ENCODE measurements at regions not wholly inside any gene's neighbourhood (a gene's known extent, or its start where the extent isn't known, plus 50 kb on each side); places are given as distances from the start of the nearest gene placed in this dataset.
"Not testable (repeated sequence)": the region's sequence is repeated elsewhere in the genome, so short reads cannot be mapped to it uniquely, and the experiment has no call there.

- H3K4me1 Mint-ChIP-seq (ENCODE audit: unreplicated experiment) = peaks cover 20% of the 10 kb centered on the region
- peaks cover 2% of the 10 kb centered on the region for H3K27me3 Mint-ChIP-seq (ENCODE audit: unreplicated experiment)
- no peak for TF ChIP-seq CTCF (IDR thresholded peaks at IDR 0.05)
- no peaks in the 10 kb centered on the region for H3K36me3 Mint-ChIP-seq (ENCODE audit: unreplicated experiment)
- H3K4me3 Mint-ChIP-seq (ENCODE audit: unreplicated experiment) = no peak overlapping the region
- no peak overlapping the region for H3K27ac Mint-ChIP-seq (ENCODE audit: unreplicated experiment)
- no peaks in the 10 kb centered on the region for H3K9me3 Mint-ChIP-seq (ENCODE audit: unreplicated experiment)
- no peak for DNase-seq (ENCODE audit: extremely low spot score, unreplicated experiment)
Measured at GRCh38 chr7:28900311-28900710, 57.8 kb downstream of the TRIL start.

- TF ChIP-seq CTCF (IDR thresholded peaks at IDR 0.05) = no peak
- Mint-ChIP-seq H3K27me3 (ENCODE audit: unreplicated experiment) (peaks cover 31% of the 10 kb centered on the region), H3K4me1 (ENCODE audit: unreplicated experiment) (no peaks in the 10 kb centered on the region)
Measured at GRCh38 chr7:28893888-28894287, 64.2 kb downstream of the TRIL start.

GRCh38 chr7:28891876-28892234 lies 66.3 kb downstream of the TRIL start:
- not testable (repeated sequence) for H3K9me3 Mint-ChIP-seq (ENCODE audit: unreplicated experiment); H3K4me1 Mint-ChIP-seq (ENCODE audit: unreplicated experiment)

More at GRCh38 chr7:28893888-28894287, 64.2 kb downstream of the TRIL start:
- H3K36me3 Mint-ChIP-seq (ENCODE audit: unreplicated experiment) = no peaks in the 10 kb centered on the region
- H3K9me3 Mint-ChIP-seq (ENCODE audit: unreplicated experiment) = no peaks in the 10 kb centered on the region
- H3K4me3 Mint-ChIP-seq (ENCODE audit: unreplicated experiment) = no peak overlapping the region
- H3K27ac Mint-ChIP-seq (ENCODE audit: unreplicated experiment) = no peak overlapping the region
- no peak for DNase-seq (ENCODE audit: extremely low spot score, unreplicated experiment)

GRCh38 chr7:28891192-28891875 lies 66.8 kb downstream of the TRIL start:
- peaks cover 11% of the 10 kb centered on the region for H3K9me3 Mint-ChIP-seq (ENCODE audit: unreplicated experiment)
- H3K27ac Mint-ChIP-seq (ENCODE audit: unreplicated experiment) = no peak overlapping the region
- H3K27me3 Mint-ChIP-seq (ENCODE audit: unreplicated experiment) = peaks cover 44% of the 10 kb centered on the region
- no peak overlapping the region for H3K4me3 Mint-ChIP-seq (ENCODE audit: unreplicated experiment)
- no peak for DNase-seq (ENCODE audit: extremely low spot score, unreplicated experiment)
- H3K4me1 Mint-ChIP-seq (ENCODE audit: unreplicated experiment) = no peaks in the 10 kb centered on the region
- no peak for TF ChIP-seq CTCF (IDR thresholded peaks at IDR 0.05)
- no peaks in the 10 kb centered on the region for H3K36me3 Mint-ChIP-seq (ENCODE audit: unreplicated experiment)

More at GRCh38 chr7:28891876-28892234, 66.3 kb downstream of the TRIL start:
- H3K4me3 Mint-ChIP-seq (ENCODE audit: unreplicated experiment); H3K27ac Mint-ChIP-seq (ENCODE audit: unreplicated experiment); H3K36me3 Mint-ChIP-seq (ENCODE audit: unreplicated experiment); DNase-seq (ENCODE audit: extremely low spot score, unreplicated experiment): not testable (repeated sequence)
- H3K27me3 Mint-ChIP-seq (ENCODE audit: unreplicated experiment) = peaks cover 40% of the 10 kb centered on the region

GRCh38 chr7:28890137-28890536 lies 68.0 kb downstream of the TRIL start:
- Mint-ChIP-seq H3K9me3 (ENCODE audit: unreplicated experiment) (peaks cover 12% of the 10 kb centered on the region), H3K36me3 (ENCODE audit: unreplicated experiment) (no peaks in the 10 kb centered on the region), H3K4me1 (ENCODE audit: unreplicated experiment) (no peaks in the 10 kb centered on the region), H3K4me3 (ENCODE audit: unreplicated experiment) (no peak overlapping the region), H3K27me3 (ENCODE audit: unreplicated experiment) (peaks cover 50% of the 10 kb centered on the region), H3K27ac (ENCODE audit: unreplicated experiment) (no peak overlapping the region)
- DNase-seq (ENCODE audit: extremely low spot score, unreplicated experiment) = no peak
- TF ChIP-seq CTCF (IDR thresholded peaks at IDR 0.05) = no peak

Data from osteocyte (in vitro differentiated cells).